Central memory CD8-positive, alpha-beta T cell (primary cell): ENCODE measurements at regions not wholly inside any gene's neighbourhood (a gene's known extent, or its start where the extent isn't known, plus 50 kb on each side); places are given as distances from the start of the nearest gene placed in this dataset.

Source experiments
- ATAC-seq: fragments of 150-1000 bp; cut with Tn5 transposase; replicated peaks from 2 replicates; pipeline ENCODE4 v1.10.0; 2022; ENCODE audit warnings: mild to moderate bottlenecking, moderate FRiP score, moderate number of reproducible peaks; ENCODE audit not compliant: poor library complexity, severe bottlenecking; ENCODE audit errors: extremely low read depth
- DNase-seq, 2 donors: peaks; one replicate each; pipeline ENCODE4 v3.0.0; 2021; ENCODE audit warnings: low spot score in 2 of 2
- H3K27ac Mint-ChIP-seq: one replicate; pipeline ENCODE4 v1.8.0; 2022; ENCODE audit warnings: low read depth, mild to moderate bottlenecking, moderate library complexity, mixed read lengths
- H3K27me3 Mint-ChIP-seq: one replicate; pipeline ENCODE4 v1.8.0; 2022; ENCODE audit warnings: mixed read lengths
- H3K36me3 Mint-ChIP-seq: one replicate; pipeline ENCODE4 v1.8.0; 2022; ENCODE audit warnings: mild to moderate bottlenecking, moderate library complexity, mixed read lengths; ENCODE audit not compliant: insufficient read depth
- H3K4me1 Mint-ChIP-seq: one replicate; pipeline ENCODE4 v1.8.0; 2022; ENCODE audit warnings: mixed read lengths
- H3K4me3 Mint-ChIP-seq: one replicate; pipeline ENCODE4 v1.8.0; 2022; ENCODE audit warnings: mild to moderate bottlenecking, moderate library complexity, mixed read lengths
- H3K9me3 Mint-ChIP-seq: one replicate; pipeline ENCODE4 v1.8.0; 2022; ENCODE audit warnings: mixed read lengths

- no peaks in the 10 kb centered on the region for H3K36me3 Mint-ChIP-seq
- ATAC-seq = no peak
- no peak overlapping the region for H3K27ac Mint-ChIP-seq
- H3K27me3 Mint-ChIP-seq = no peaks in the 10 kb centered on the region
- no peaks in the 10 kb centered on the region for H3K4me1 Mint-ChIP-seq
- no peak overlapping the region for H3K4me3 Mint-ChIP-seq
- no peaks in the 10 kb centered on the region for H3K9me3 Mint-ChIP-seq
- DNase-seq = no peak
Measured at GRCh38 chr15:70178335-70179084, 80.8 kb upstream of the TLE3 start.

- H3K9me3 Mint-ChIP-seq = no peaks in the 10 kb centered on the region
- no peaks in the 10 kb centered on the region for H3K4me1 Mint-ChIP-seq
- H3K36me3 Mint-ChIP-seq = no peaks in the 10 kb centered on the region
- no peak for ATAC-seq
- no peak for DNase-seq
- no peak overlapping the region for H3K4me3 Mint-ChIP-seq
- H3K27ac Mint-ChIP-seq = no peak overlapping the region
- H3K27me3 Mint-ChIP-seq = no peaks in the 10 kb centered on the region
Measured at GRCh38 chr15:70172566-70173225, 75.0 kb upstream of the TLE3 start.

- no peaks in the 10 kb centered on the region for H3K36me3 Mint-ChIP-seq
- ATAC-seq = no peak
Measured at GRCh38 chr15:70172124-70172523, 74.4 kb upstream of the TLE3 start.

GRCh38 chr15:70171256-70171886, 73.7 kb upstream of the TLE3 start:
- H3K4me1 Mint-ChIP-seq = no peaks in the 10 kb centered on the region
- no peak overlapping the region for H3K27ac Mint-ChIP-seq
- H3K27me3 Mint-ChIP-seq = no peaks in the 10 kb centered on the region
- no peaks in the 10 kb centered on the region for H3K9me3 Mint-ChIP-seq
- DNase-seq (no peak), ATAC-seq (no peak)
- H3K4me3 Mint-ChIP-seq = no peak overlapping the region
- H3K36me3 Mint-ChIP-seq = no peaks in the 10 kb centered on the region

More at GRCh38 chr15:70172124-70172523, 74.4 kb upstream of the TLE3 start:
- Mint-ChIP-seq H3K4me1 (no peaks in the 10 kb centered on the region), H3K9me3 (no peaks in the 10 kb centered on the region), H3K27me3 (no peaks in the 10 kb centered on the region), H3K4me3 (no peak overlapping the region), H3K27ac (no peak overlapping the region)
- DNase-seq = no peak

- no peak overlapping the region for H3K4me3 Mint-ChIP-seq
- no peaks in the 10 kb centered on the region for H3K36me3 Mint-ChIP-seq
- no peaks in the 10 kb centered on the region for H3K9me3 Mint-ChIP-seq
- H3K27ac Mint-ChIP-seq = peak overlapping the region; percentile 17
- DNase-seq (no peak), ATAC-seq (no peak)
- H3K4me1 Mint-ChIP-seq = no peaks in the 10 kb centered on the region
- no peaks in the 10 kb centered on the region for H3K27me3 Mint-ChIP-seq
Measured at GRCh38 chr15:70170096-70170699, 72.5 kb upstream of the TLE3 start.

- DNase-seq (no peak), ATAC-seq (no peak)
- Mint-ChIP-seq H3K27me3 (no peaks in the 10 kb centered on the region), H3K9me3 (no peaks in the 10 kb centered on the region), H3K4me3 (no peak overlapping the region), H3K27ac (no peak overlapping the region), H3K36me3 (no peaks in the 10 kb centered on the region), H3K4me1 (no peaks in the 10 kb centered on the region)
Measured at GRCh38 chr15:70169147-70169546, 71.4 kb upstream of the TLE3 start.

- Mint-ChIP-seq H3K9me3 (no peaks in the 10 kb centered on the region), H3K4me1 (no peaks in the 10 kb centered on the region), H3K27me3 (no peaks in the 10 kb centered on the region), H3K36me3 (no peaks in the 10 kb centered on the region), H3K4me3 (no peak overlapping the region), H3K27ac (no peak overlapping the region)
- no peak for DNase-seq
- no peak for ATAC-seq
Measured at GRCh38 chr15:70167155-70167554, 69.4 kb upstream of the TLE3 start.

GRCh38 chr15:70166506-70167087, 68.9 kb upstream of the TLE3 start:
- Mint-ChIP-seq H3K9me3 (no peaks in the 10 kb centered on the region), H3K4me3 (no peak overlapping the region), H3K27me3 (no peaks in the 10 kb centered on the region), H3K36me3 (no peaks in the 10 kb centered on the region), H3K27ac (no peak overlapping the region), H3K4me1 (no peaks in the 10 kb centered on the region)
- DNase-seq (no peak), ATAC-seq (no peak)

GRCh38 chr15:70165716-70166284, 68.1 kb upstream of the TLE3 start:
- H3K4me1 Mint-ChIP-seq = no peaks in the 10 kb centered on the region
- no peaks in the 10 kb centered on the region for H3K9me3 Mint-ChIP-seq
- no peak overlapping the region for H3K27ac Mint-ChIP-seq
- ATAC-seq (no peak), DNase-seq (no peak)
- no peaks in the 10 kb centered on the region for H3K27me3 Mint-ChIP-seq
- H3K4me3 Mint-ChIP-seq = no peak overlapping the region
- no peaks in the 10 kb centered on the region for H3K36me3 Mint-ChIP-seq

- DNase-seq = no peak
- no peak for ATAC-seq
- H3K9me3 Mint-ChIP-seq = no peaks in the 10 kb centered on the region
- H3K4me3 Mint-ChIP-seq = no peak overlapping the region
- H3K36me3 Mint-ChIP-seq = no peaks in the 10 kb centered on the region
- no peak overlapping the region for H3K27ac Mint-ChIP-seq
- H3K4me1 Mint-ChIP-seq = no peaks in the 10 kb centered on the region
- H3K27me3 Mint-ChIP-seq = no peaks in the 10 kb centered on the region
Measured at GRCh38 chr15:70164910-70165715, 67.4 kb upstream of the TLE3 start.

GRCh38 chr15:70164156-70164900, 66.6 kb upstream of the TLE3 start:
- DNase-seq (no peak), ATAC-seq (no peak)
- Mint-ChIP-seq H3K9me3 (no peaks in the 10 kb centered on the region), H3K4me3 (no peak overlapping the region), H3K36me3 (no peaks in the 10 kb centered on the region), H3K4me1 (no peaks in the 10 kb centered on the region), H3K27ac (no peak overlapping the region), H3K27me3 (peaks cover 7% of the 10 kb centered on the region)
